Endothelial cell (in vitro differentiated cells): ENCODE measurements at regions not wholly inside any gene's neighbourhood (a gene's known extent, or its start where the extent isn't known, plus 50 kb on each side); places are given as distances from the start of the nearest gene placed in this dataset.

Experiments
- DNase-seq: peaks from one replicate; pipeline ENCODE4 v3.0.0; 2021; ENCODE audit warnings: low spot score
- H3K27ac Mint-ChIP-seq: one replicate; pipeline ENCODE4 v1.8.0; 2021; ENCODE audit warnings: mixed read lengths, inconsistent platforms; ENCODE audit not compliant: unreplicated experiment
- H3K27me3 Mint-ChIP-seq: one replicate; pipeline ENCODE4 v1.8.0; 2021; ENCODE audit warnings: mild to moderate bottlenecking, moderate library complexity, mixed read lengths, inconsistent platforms; ENCODE audit not compliant: unreplicated experiment
- H3K36me3 Mint-ChIP-seq: one replicate; pipeline ENCODE4 v1.8.0; 2021; ENCODE audit warnings: mild to moderate bottlenecking, low read depth, mixed read lengths, inconsistent platforms; ENCODE audit not compliant: unreplicated experiment
- H3K4me1 Mint-ChIP-seq: one replicate; pipeline ENCODE4 v1.8.0; 2021; ENCODE audit warnings: mild to moderate bottlenecking, mixed read lengths, inconsistent platforms; ENCODE audit not compliant: unreplicated experiment
- H3K4me3 Mint-ChIP-seq: one replicate; pipeline ENCODE4 v1.8.0; 2021; ENCODE audit warnings: mild to moderate bottlenecking, mixed read lengths, inconsistent platforms; ENCODE audit not compliant: unreplicated experiment
- H3K9me3 Mint-ChIP-seq: one replicate; pipeline ENCODE4 v1.8.0; 2021; ENCODE audit warnings: mixed read lengths, inconsistent platforms; ENCODE audit not compliant: unreplicated experiment
- CTCF ChIP-seq: fragments of 200-600 bp; sonication (generic); IDR thresholded peaks from one replicate; pipeline ENCODE4 v1.5.0; 2021; ENCODE audit warnings: antibody characterized with exemption; ENCODE audit not compliant: unreplicated experiment

- DNase-seq, result no peak
- TF ChIP-seq CTCF, result no peak
- peaks cover 2% of the 10 kb centered on the region for H3K4me1 Mint-ChIP-seq
- no peaks in the 10 kb centered on the region for H3K36me3 Mint-ChIP-seq
- H3K9me3 Mint-ChIP-seq, result no peaks in the 10 kb centered on the region
- no peak overlapping the region for H3K27ac Mint-ChIP-seq
- no peak overlapping the region for H3K4me3 Mint-ChIP-seq
- H3K27me3 Mint-ChIP-seq, result peaks cover 2% of the 10 kb centered on the region
These were observed 55.5 kb upstream of the SLC8A1 start for GRCh38 chr2:40507432-40507831.

DNA sequence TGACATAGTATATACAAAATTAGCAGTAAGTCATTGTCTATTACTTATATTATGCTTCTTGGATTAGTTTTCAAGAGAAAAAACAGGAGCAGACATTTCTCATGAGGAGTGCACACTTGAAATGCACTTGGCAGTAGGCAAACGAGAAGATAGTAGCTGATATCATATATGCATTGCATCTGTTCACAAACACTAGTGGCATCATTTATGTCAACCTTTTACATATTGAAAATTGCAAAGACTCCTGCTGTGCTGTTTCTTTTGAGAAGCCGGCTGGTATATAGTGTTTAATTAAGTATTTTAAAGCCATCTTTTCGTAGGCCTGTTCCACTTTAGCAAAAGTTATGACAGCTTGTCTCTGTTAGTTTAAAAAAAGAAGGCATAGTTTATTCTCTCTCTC, 58.4 kb upstream of the SLC8A1 start:
- Mint-ChIP-seq H3K27me3 (no peaks in the 10 kb centered on the region), H3K4me1 (peaks cover 2% of the 10 kb centered on the region), H3K4me3 (no peak overlapping the region), H3K9me3 (no peaks in the 10 kb centered on the region), H3K27ac (no peak overlapping the region), H3K36me3 (no peaks in the 10 kb centered on the region)
- no peak for DNase-seq
- no peak for TF ChIP-seq CTCF

GRCh38 chr2:40511661-40512213, 59.8 kb upstream of the SLC8A1 start:
- no peak for DNase-seq
- Mint-ChIP-seq H3K4me3 (no peak overlapping the region), H3K27ac (no peak overlapping the region), H3K4me1 (peaks cover 2% of the 10 kb centered on the region), H3K27me3 (no peaks in the 10 kb centered on the region), H3K36me3 (no peaks in the 10 kb centered on the region), H3K9me3 (no peaks in the 10 kb centered on the region)
- no peak for TF ChIP-seq CTCF

- no peak for DNase-seq
- H3K27ac Mint-ChIP-seq, result no peak overlapping the region
- no peak overlapping the region for H3K4me3 Mint-ChIP-seq
- no peaks in the 10 kb centered on the region for H3K9me3 Mint-ChIP-seq
- peaks cover 2% of the 10 kb centered on the region for H3K4me1 Mint-ChIP-seq
- no peak for TF ChIP-seq CTCF
- no peaks in the 10 kb centered on the region for H3K36me3 Mint-ChIP-seq
- H3K27me3 Mint-ChIP-seq, result no peaks in the 10 kb centered on the region
These were observed 60.4 kb upstream of the SLC8A1 start for GRCh38 chr2:40512256-40512655.

DNA sequence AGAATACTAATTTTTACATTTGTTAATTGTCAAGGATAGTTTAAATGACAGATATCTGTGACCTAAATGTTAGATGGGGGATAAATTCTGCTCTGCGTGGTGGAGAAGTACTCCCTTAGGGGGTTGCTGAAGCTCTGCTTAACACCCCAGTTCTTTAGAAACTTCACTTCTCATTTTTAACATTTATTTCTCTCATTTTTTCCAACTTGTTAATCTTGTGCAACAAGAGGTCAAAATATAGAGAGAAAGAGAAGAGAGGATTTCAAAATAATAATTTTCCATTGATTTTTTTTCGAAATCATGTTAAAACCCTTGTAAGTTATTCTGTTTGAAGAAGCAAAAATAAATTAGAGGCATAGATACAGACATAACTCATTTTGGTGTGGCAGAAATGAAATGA, 61.3 kb upstream of the SLC8A1 start:
- peaks cover 2% of the 10 kb centered on the region for H3K4me1 Mint-ChIP-seq
- H3K9me3 Mint-ChIP-seq, result no peaks in the 10 kb centered on the region
- no peak overlapping the region for H3K4me3 Mint-ChIP-seq
- no peak for DNase-seq
- H3K27ac Mint-ChIP-seq, result no peak overlapping the region
- H3K27me3 Mint-ChIP-seq, result no peaks in the 10 kb centered on the region
- no peaks in the 10 kb centered on the region for H3K36me3 Mint-ChIP-seq
- no peak for TF ChIP-seq CTCF
